ENCODE measurements at regions not wholly inside any gene's neighbourhood (a gene's known extent, or its start where the extent isn't known, plus 50 kb on each side); places are given as distances from the start of the nearest gene placed in this dataset.
"Not testable (repeated sequence)": the region's sequence is repeated elsewhere in the genome, so short reads cannot be mapped to it uniquely, and the experiment has no call there.

GRCh38 chr13:21261487-21262216 is 85.2 kb downstream of the MRPL57 start:
- DNase-seq, result not testable (repeated sequence)

GRCh38 chr13:21263909-21264308 is 87.5 kb downstream of the MRPL57 start:
- DNase-seq, result not testable (repeated sequence)

GRCh38 chr13:21268485-21268884 is 92.0 kb downstream of the MRPL57 start:
- not testable (repeated sequence) for DNase-seq

- DNase-seq, result not testable (repeated sequence)
Measured at GRCh38 chr13:21272439-21272838, 96.0 kb downstream of the MRPL57 start.

- not testable (repeated sequence) for DNase-seq
Measured at GRCh38 chr13:21274457-21274856, 98.0 kb downstream of the MRPL57 start.

GRCh38 chr13:21282065-21282464 is 105.6 kb downstream of the MRPL57 start:
- DNase-seq, result no peak

- no peak for DNase-seq
Measured at GRCh38 chr13:21287331-21287907, 111.0 kb downstream of the MRPL57 start.

GRCh38 chr13:21289475-21289874 is 113.0 kb downstream of the MRPL57 start:
- DNase-seq, result no peak

GRCh38 chr13:21290442-21291002 is 114.1 kb downstream of the MRPL57 start:
- DNase-seq, result not testable (repeated sequence)

- DNase-seq, result no peak
Measured at GRCh38 chr13:21291840-21292239, 115.4 kb downstream of the MRPL57 start.

- DNase-seq, result peak; percentile 27 to 37
Measured at GRCh38 chr13:21296991-21297390, 120.5 kb downstream of the MRPL57 start.

- DNase-seq, result peak in 1 of 2 donors; percentile 3
Measured at GRCh38 chr13:21297447-21297846, 121.0 kb downstream of the MRPL57 start.

- peak; percentile 86 to 90 for DNase-seq
Measured at GRCh38 chr13:21297914-21298831, 121.7 kb downstream of the MRPL57 start.

GRCh38 chr13:21304256-21304655 is 127.8 kb downstream of the MRPL57 start:
- no peak for DNase-seq

GRCh38 chr13:21306300-21307073 is 130.0 kb downstream of the MRPL57 start:
- DNase-seq, result peak; percentile 27 to 29

- DNase-seq, result peak; percentile 26 to 44
Measured at GRCh38 chr13:21307158-21307557, 130.7 kb downstream of the MRPL57 start.

- DNase-seq, result no peak
Measured at GRCh38 chr13:21308906-21309305, 132.4 kb downstream of the MRPL57 start.

- no peak for DNase-seq
Measured at GRCh38 chr13:21309542-21310172, 133.2 kb downstream of the MRPL57 start.

- no peak for DNase-seq
Measured at GRCh38 chr13:21310220-21310619, 133.8 kb downstream of the MRPL57 start.

- not testable (repeated sequence) for DNase-seq
Measured at GRCh38 chr13:21314976-21315375, 138.5 kb downstream of the MRPL57 start.

- no peak for DNase-seq
Measured at GRCh38 chr13:21316376-21316775, 139.9 kb downstream of the MRPL57 start.

All from right lung (tissue), 2 donors.